PFSK-1 (cell line): ENCODE measurements at regions not wholly inside any gene's neighbourhood (a gene's known extent, or its start where the extent isn't known, plus 50 kb on each side); places are given as distances from the start of the nearest gene placed in this dataset.

Experiments
- POLR2AphosphoS5 ChIP-seq: IDR thresholded peaks from 2 replicates; pipeline ENCODE4 v1.6.1; 2012; ENCODE audit warnings: low read depth, mild to moderate bottlenecking, control low read depth, low read length, moderate library complexity
- SIN3A ChIP-seq: IDR thresholded peaks from 2 replicates; pipeline ENCODE4 v1.6.1; 2012; ENCODE audit warnings: mild to moderate bottlenecking, low read length, moderate library complexity, borderline replicate concordance; ENCODE audit not compliant: insufficient read depth

GRCh38 chr5:2131196-2131595 is 248.5 kb upstream of the IRX4 start:
- TF ChIP-seq SIN3A (no peak), POLR2AphosphoS5 (no peak)
